ENCODE measurements at regions not wholly inside any gene's neighbourhood (a gene's known extent, or its start where the extent isn't known, plus 50 kb on each side); places are given as distances from the start of the nearest gene placed in this dataset.

DNA sequence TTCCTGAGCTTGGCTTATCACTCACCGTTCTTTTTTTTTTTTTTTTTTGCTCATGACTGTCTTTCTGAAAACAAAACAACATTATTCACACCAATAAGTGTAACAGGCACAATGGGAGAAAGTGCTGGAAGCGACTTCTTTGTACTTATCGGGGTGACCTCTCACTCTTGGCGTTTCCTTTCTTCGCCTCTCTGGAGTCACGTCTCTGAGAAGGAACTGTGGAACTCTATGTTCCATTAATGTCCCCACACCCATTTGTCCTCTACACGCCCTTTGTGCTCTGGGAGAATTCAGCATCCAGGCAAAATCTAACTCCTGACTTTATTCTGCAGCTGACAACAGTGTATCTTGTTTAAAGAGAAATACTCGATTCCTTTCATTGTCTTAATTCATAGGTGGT lies 70.8 kb upstream of the FAM204A start:
- DNase-seq = no peak

DNA sequence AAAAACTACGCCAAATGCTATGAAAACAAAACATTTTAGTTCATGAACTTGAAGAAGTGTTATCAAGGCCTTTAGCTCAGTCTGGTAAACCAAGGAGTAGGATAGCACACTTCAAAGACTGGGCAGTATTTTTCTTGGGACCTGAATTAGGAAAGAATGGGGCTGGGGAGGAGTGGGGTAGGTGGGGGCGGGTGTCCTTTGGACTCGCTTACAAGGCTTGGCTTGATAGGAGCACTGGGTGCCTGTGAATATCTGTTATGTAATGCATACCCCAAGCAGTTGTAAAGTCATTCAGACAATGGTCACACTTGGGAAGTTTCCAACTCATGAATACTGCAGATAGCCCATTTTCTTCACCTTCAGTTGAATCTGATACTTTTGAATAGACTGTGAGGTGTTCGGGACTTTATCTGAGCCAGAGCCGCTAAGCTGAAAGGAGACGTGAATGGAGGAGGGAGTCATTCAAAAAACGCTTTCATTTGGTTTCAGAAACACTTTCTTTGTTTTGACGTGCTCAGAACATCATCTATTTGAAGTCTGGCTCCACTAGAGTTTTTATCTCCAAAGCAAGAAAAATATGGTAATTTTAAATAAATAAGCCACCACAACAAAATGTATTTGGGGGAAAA lies 70.1 kb upstream of the FAM204A start:
- DNase-seq = no peak

DNA sequence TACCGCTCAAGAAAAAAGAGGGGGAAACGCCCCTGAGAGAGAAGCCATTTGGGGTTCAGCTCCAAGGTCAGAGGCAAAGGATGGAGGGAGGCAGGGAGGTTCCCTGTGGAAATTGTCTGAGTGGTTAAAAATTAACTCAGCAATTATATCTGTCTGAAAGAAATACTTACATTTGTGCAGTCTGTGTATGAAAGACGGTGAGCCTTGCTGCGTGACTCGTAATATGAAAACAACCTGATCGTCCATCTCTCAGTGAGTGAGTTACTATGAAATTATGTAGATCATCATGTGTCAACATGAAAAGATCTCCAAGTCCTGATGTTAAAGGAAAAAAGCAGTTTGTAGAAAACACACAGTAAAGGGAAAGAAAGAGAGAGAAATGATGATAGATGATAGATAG lies 67.2 kb upstream of the FAM204A start:
- no peak for DNase-seq

DNA sequence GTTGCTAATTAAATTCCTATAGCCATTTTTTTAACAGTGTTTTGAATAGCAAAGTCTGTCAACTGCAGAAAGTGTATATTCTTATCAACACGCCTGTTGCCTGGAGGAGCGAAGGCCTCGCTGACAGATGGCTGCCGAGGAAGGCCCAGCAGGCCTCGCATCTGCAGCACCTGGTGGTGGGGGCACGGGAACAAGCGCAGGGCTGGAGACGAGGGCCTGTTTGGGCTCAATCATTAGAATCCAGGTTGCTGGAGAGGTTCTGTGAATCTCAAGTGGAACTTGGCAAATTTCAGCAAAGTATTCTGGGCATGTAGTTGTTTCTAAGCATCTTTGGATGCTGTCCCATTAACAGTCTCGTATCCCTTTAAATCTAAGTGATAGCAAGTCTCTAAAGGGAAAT lies 66.1 kb upstream of the FAM204A start:
- DNase-seq = no peak

DNA sequence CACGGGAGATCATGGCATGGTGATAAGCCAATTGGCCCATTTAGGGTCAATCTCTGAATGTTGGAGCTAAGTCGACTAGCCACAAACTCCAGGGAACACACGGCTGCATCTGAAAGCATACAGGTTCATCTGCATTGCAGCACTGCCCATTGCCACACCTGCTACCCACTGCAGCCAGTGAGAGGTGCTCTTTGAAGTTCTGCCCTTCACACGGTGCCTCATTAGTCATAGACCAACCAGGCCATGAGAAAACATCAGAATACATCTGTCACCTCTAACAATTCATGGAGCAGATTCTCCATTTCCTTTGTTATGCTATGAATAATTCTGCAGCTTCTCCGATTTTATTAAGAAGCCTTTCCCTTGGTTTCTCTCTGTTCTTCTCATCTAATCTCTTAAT lies 65.7 kb upstream of the FAM204A start:
- DNase-seq = no peak

DNA sequence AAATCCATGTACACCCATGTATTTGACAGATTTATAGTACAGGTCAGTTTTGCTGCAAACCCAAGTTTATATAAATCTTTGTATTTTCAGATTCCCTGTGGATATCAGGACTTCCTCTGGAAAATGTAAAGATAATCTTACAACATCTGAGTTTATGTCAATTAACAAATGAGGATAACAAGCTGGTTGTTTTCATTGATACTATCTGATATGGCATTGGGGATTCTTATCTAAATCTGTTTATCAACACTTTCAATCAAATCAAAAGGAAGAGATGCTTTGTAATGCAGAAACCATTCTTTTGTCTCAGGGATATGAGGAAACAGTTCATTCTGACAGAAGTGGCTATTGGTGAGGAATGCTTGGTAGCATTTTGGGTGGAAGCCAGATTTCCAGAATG lies 64.9 kb upstream of the FAM204A start:
- no peak for DNase-seq

DNA sequence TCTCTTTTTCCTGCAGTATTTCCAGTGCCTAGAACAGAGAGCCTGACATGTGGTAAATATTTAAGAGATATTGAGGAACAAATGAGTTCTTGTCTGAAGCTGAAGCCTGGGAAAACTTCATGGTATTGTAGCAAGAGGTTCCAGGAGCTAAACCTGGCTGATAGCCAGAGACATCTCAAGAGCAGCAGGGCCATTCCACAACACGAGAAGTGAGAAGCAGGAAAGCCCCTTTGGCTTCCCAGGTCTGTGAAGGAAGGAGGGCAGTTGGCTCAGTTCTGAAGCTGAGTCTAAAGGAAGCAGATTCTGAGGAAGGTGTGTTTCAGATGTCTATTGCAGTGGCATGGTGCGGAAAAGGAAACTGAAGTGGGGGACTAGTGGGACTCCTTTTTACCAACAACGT lies 63.8 kb upstream of the FAM204A start:
- DNase-seq = no peak

DNA sequence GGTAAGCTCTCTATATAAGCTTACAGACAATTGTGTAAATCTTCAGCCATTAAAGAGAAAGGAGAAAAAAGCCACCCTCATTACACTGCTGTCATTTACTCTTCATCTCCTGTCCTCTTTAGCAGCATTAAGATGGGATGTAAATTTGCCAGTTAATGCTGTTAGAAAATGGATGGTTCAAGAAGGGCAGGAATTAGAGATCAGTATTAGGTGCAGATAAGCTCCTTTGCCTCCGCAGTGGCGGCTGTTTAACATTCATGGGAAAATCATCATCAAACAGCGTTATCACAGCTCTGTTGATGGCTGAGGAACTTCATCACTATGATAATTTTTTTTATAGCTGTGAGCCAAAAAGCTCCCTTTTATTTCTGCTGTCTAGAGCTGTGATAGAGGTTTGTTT lies 61.8 kb upstream of the FAM204A start:
- no peak for DNase-seq

DNA sequence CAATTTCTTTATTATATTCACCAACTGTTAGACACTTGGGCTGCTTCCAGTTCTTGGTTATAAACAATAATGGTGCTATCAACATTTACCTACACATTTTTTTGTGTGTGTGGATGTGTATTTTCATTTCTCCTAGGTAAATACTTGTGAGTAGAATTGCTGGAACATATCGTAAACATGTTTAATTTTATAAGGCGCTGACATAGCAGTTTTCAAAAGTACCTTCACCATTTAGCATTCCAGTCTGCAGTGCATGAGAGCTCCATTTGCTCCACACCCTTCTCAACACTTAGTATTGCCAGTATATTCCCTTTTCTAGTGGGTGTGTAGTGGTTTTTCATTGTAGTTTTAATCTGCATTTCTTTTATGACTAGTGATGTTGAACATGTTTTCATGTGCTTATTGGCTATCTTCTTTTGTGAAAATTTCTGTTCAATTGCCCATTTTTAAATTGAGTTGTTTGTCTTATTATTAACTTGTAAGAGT lies 59.6 kb upstream of the FAM204A start:
- no peak for DNase-seq

DNA sequence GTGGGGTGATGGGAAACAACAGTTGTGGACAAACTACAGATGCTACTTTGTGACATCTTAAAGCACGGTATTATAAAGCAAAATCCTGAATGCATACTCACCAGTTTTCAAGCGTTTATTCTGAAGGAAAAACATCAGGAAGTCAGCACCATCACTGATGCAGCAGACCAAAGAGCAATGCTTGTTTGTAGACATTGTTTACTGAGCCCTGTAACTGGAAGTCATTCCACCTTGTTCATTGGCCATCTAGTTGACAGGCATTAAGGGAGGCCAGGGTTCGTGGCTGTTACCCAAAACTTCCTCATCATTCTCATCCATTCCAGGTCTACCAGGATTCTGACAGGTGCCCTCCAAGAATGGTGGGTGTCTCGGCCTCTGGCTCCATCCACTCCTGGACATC lies 55.3 kb upstream of the FAM204A start:
- DNase-seq = no peak

DNA sequence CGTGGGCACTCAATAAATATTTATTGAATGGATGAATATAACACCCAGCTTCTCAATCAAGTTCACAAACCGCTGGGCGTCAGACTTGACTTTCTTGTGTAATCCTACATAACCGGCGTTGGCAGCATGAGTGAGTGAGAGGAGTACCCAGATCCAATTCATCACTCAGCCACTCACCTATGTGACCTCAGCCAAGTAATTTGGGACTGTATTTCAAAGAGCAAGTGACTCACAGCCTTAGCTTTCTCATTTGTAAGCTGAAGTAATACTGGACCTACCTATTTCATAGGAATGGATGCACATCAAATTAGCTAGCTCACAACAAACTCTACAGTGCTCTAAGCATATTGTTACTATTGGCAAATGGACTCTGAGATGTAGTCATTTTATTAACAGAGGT lies 53.8 kb upstream of the FAM204A start:
- DNase-seq = no peak

DNA sequence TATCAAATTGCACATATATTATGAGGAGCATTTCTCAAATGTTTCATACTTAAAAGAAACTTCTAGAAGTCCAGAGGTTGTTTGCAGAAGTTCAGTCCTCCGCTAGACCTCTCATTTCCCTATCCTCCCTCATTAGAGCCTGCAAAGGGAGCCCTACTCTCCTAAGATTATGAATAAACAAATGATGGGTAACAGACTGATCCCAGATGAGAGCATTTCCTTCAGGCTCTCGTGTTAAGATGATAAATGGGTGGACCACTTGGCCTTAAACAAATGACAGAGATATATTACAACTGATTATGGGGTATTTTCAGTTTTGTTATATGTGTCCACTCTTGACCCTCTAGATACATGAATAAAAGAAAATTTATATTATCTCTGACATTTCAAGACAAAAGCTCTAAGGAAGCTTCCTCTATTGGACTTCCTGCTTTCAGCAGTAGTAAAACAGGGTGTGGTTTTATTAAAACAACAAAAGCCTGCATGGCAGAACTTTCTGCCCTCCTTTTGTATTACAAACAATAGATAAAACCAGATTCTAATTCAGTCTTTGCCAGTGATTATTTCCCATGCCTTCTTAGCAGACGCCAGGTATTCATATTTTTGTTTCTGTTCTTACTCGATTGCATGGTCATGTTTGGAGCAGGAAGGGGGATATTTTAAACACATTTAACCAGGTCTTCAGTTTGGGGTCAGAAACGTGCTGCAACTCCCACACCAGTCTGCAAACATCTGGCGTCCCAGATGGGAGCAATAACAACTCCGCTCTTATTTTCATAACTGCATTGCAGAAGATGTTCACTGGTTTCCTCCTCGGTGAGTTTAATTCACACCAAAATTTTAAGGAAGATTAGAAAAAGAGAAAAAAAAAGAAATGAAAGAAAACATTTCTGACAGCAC lies 52.4 kb upstream of the FAM204A start:
- peak; percentile 46 for DNase-seq

DNA sequence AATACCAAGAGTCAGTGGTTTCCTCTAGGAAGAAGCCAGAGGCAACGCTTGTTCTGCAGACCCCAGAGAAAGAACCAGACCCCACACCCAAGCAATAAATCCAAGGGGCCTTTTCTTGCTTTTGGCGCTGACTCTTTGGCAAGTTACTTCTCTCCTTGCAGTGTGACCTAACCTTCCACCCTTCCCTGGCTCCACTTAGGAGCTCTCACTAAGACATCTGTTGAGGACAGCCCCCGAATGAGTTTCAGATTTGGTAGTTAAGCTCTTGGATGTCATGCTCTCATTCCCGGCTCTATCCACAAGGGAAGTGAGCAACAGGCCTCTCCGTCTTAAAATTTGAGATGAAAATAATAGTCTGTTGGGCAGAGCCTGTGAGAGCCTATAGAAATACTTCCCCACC lies 50.6 kb upstream of the FAM204A start:
- DNase-seq = peak; percentile 32

All from muscle of arm (tissue), 1 donor.